PC-9 (cell line): ENCODE measurements at regions not wholly inside any gene's neighbourhood (a gene's known extent, or its start where the extent isn't known, plus 50 kb on each side); places are given as distances from the start of the nearest gene placed in this dataset.

Experiments used
- BruUV-seq: library from RNA; stranded (reverse); fragments of 400-500 nt; replicated peaks from 2 replicates; lab custom pipeline; 2021; lab: Mats Ljungman, UMichigan
- CTCF ChIA-PET: fragments of 300-600 bp; sonication (Branson Sonifier 250); formaldehyde crosslinking; loops from one replicate; lab custom pipeline; 2022; ENCODE audit warnings: antibody characterized with exemption; lab: Charles Lee
- POLR2A ChIA-PET: fragments of 300-600 bp; sonication (Branson Sonifier 250); formaldehyde crosslinking; loops from one replicate; lab custom pipeline; 2022; ENCODE audit warnings: antibody characterized with exemption; ENCODE audit not compliant: unreplicated experiment; lab: Charles Lee
- DNase-seq, 2 experiments: peaks; one replicate each; pipeline versions ENCODE4 v3.0.0 to v3.0.0-alpha.2; 2015 to 2022; ENCODE audit warnings: mixed read lengths in 1 of 2
- H2AFZ ChIP-seq: fragments of 200-600 bp; sonication (generic); 2 replicates; pipeline ENCODE4 v1.8.1; 2017; ENCODE audit warnings: antibody characterized with exemption
- H3F3A ChIP-seq: fragments of 200-600 bp; sonication (generic); 2 replicates; pipeline ENCODE4 v1.8.1; 2017; ENCODE audit warnings: antibody characterized with exemption, mild to moderate bottlenecking, low read depth; ENCODE audit not compliant: insufficient read depth
- H3K27ac ChIP-seq: fragments of 200-600 bp; sonication (generic); 2 replicates; pipeline ENCODE4 v1.6.1; 2016; ENCODE audit warnings: mixed run types
- H3K27me3 ChIP-seq: fragments of 200-600 bp; sonication (generic); 2 replicates; pipeline ENCODE4 v1.6.1; 2016; ENCODE audit warnings: low read depth, mixed run types; ENCODE audit not compliant: insufficient read depth
- H3K36me3 ChIP-seq: fragments of 200-600 bp; sonication (generic); 2 replicates; pipeline ENCODE4 v1.6.1; 2016; ENCODE audit warnings: low read depth, mixed run types
- H3K4me1 ChIP-seq: fragments of 200-600 bp; sonication (generic); replicated peaks from 2 replicates; pipeline ENCODE4 v1.6.1; 2016; ENCODE audit warnings: mixed run types; ENCODE audit not compliant: insufficient read depth
- H3K4me2 ChIP-seq: fragments of 200-600 bp; sonication (generic); 2 replicates; pipeline ENCODE4 v1.6.1; 2017; ENCODE audit warnings: mixed run types
- H3K4me3 ChIP-seq: fragments of 200-600 bp; sonication (generic); 2 replicates; pipeline ENCODE4 v1.6.1; 2016; ENCODE audit warnings: mixed run types
- H3K79me2 ChIP-seq: fragments of 200-600 bp; sonication (generic); 2 replicates; pipeline ENCODE4 v1.6.1; 2017; ENCODE audit warnings: low read depth, mixed run types
- H3K9me2 ChIP-seq: fragments of 200-600 bp; sonication (generic); 2 replicates; pipeline ENCODE4 v1.8.1; 2017; ENCODE audit warnings: mild to moderate bottlenecking; ENCODE audit not compliant: insufficient read depth
- H3K9me3 ChIP-seq: fragments of 200-600 bp; sonication (generic); 2 replicates; pipeline ENCODE4 v1.8.1; 2016; ENCODE audit warnings: low read depth; ENCODE audit not compliant: insufficient read depth
- H4K20me1 ChIP-seq: fragments of 200-600 bp; sonication (generic); 2 replicates; pipeline ENCODE4 v1.8.1; 2017; ENCODE audit not compliant: insufficient read depth
- EZH2 ChIP-seq: fragments of 200-600 bp; sonication (generic); IDR thresholded peaks from 2 replicates; pipeline ENCODE4 v1.8.0; 2017; ENCODE audit warnings: antibody characterized with exemption, low read depth
- intact Hi-C: fragments of 100-400 bp; cut with micrococcal nuclease; formaldehyde crosslinking; loops from one replicate; pipeline ENCODE4 v1.10.0; 2022; ENCODE audit not compliant: unreplicated experiment
- TF ChIP-seq, protein P1 (sequence below): fragments of 200-600 bp; sonication (generic); conservative IDR thresholded peaks from 2 replicates; pipeline ENCODE4 v1.6.1; 2017; ENCODE audit warnings: mixed run types, antibody characterized with exemption, mild to moderate bottlenecking, moderate library complexity

DNA sequence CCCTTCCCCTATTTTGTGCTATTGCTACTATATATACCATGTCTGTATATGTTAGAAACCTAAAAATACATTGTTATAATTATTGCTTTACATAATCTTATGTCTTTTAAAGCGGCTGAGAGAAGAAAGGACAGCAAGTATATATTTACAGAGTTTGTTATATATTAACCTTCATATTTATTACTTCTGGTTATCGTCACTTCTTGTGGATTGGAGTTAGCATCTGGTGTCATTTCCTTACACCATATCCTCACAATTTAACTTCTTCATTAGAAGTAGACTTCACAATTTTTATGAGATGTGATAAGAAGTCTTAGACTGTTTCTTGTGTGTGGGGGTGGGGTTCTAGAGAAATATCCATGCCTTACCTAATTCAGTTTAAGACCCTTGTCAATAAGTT is 123.1 kb downstream of the ATXN3L start:
- BruUV-seq: no TSS peak
- no peak overlapping the region for H2AFZ ChIP-seq
- no peaks in the 10 kb centered on the region for H4K20me1 ChIP-seq
- H3K79me2 ChIP-seq: no peaks in the 10 kb centered on the region
- H3K9me3 ChIP-seq: peaks cover 7% of the 10 kb centered on the region; the same call in 1 of the 2 replicates
- H3F3A ChIP-seq: peaks cover 29% of the 10 kb centered on the region
- ChIA-PET CTCF (no interaction called here), POLR2A (no interaction called here)
- no peak overlapping the region for H3K4me3 ChIP-seq
- no peaks in the 10 kb centered on the region for H3K9me2 ChIP-seq
- no peak overlapping the region for H3K4me2 ChIP-seq
- H3K27ac ChIP-seq: no peak overlapping the region
- TF ChIP-seq, protein P1, sequence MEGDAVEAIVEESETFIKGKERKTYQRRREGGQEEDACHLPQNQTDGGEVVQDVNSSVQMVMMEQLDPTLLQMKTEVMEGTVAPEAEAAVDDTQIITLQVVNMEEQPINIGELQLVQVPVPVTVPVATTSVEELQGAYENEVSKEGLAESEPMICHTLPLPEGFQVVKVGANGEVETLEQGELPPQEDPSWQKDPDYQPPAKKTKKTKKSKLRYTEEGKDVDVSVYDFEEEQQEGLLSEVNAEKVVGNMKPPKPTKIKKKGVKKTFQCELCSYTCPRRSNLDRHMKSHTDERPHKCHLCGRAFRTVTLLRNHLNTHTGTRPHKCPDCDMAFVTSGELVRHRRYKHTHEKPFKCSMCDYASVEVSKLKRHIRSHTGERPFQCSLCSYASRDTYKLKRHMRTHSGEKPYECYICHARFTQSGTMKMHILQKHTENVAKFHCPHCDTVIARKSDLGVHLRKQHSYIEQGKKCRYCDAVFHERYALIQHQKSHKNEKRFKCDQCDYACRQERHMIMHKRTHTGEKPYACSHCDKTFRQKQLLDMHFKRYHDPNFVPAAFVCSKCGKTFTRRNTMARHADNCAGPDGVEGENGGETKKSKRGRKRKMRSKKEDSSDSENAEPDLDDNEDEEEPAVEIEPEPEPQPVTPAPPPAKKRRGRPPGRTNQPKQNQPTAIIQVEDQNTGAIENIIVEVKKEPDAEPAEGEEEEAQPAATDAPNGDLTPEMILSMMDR: no peak
- no peak for TF ChIP-seq EZH2
- DNase-seq: no peak
- no peaks in the 10 kb centered on the region for H3K27me3 ChIP-seq
- no peaks in the 10 kb centered on the region for H3K36me3 ChIP-seq
- intact Hi-C loops: no loop called here
- H3K4me1 ChIP-seq: peaks cover 56% of the 10 kb centered on the region

DNA sequence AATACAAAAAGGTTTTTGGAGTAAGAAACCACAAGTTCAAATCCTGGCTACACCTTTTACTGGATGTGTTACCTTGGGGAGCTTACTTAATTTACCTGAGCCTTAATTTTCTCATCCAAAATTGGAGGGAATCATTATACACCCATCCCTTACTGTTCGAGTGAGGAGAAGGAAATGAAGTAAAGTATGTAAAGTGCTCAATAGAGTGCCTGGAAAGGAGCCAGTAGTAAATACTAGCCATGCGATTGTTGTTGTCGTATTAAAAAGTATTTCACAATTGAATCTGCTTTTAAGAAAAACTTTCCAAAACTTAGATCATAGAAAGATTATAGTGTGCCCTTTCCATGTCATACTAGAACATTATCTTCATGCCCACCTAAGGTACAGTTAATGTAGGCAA is 124.5 kb downstream of the ATXN3L start:
- Histone ChIP-seq H3K27ac (peak overlapping the region; percentile 93), H2AFZ (no peak overlapping the region), H3F3A (peaks cover 29% of the 10 kb centered on the region), H3K4me3 (no peak overlapping the region), H3K4me1 (peaks cover 65% of the 10 kb centered on the region), H4K20me1 (no peaks in the 10 kb centered on the region), H3K79me2 (no peaks in the 10 kb centered on the region), H3K36me3 (no peaks in the 10 kb centered on the region), H3K4me2 (peak overlapping the region; percentile 59), H3K9me2 (no peaks in the 10 kb centered on the region), H3K9me3 (peaks cover 7% of the 10 kb centered on the region; the same call in 1 of the 2 replicates), H3K27me3 (no peaks in the 10 kb centered on the region)
- ChIA-PET CTCF (no interaction called here), POLR2A (no interaction called here)
- no peak for DNase-seq
- no peak for TF ChIP-seq EZH2
- TF ChIP-seq, protein P1: no peak
- no TSS peak for BruUV-seq
- intact Hi-C loops: loop anchor here (2.0 kb wide), 2 partner anchors 29 to 91 kb away; no protein-coding TSS in a partner anchor

DNA sequence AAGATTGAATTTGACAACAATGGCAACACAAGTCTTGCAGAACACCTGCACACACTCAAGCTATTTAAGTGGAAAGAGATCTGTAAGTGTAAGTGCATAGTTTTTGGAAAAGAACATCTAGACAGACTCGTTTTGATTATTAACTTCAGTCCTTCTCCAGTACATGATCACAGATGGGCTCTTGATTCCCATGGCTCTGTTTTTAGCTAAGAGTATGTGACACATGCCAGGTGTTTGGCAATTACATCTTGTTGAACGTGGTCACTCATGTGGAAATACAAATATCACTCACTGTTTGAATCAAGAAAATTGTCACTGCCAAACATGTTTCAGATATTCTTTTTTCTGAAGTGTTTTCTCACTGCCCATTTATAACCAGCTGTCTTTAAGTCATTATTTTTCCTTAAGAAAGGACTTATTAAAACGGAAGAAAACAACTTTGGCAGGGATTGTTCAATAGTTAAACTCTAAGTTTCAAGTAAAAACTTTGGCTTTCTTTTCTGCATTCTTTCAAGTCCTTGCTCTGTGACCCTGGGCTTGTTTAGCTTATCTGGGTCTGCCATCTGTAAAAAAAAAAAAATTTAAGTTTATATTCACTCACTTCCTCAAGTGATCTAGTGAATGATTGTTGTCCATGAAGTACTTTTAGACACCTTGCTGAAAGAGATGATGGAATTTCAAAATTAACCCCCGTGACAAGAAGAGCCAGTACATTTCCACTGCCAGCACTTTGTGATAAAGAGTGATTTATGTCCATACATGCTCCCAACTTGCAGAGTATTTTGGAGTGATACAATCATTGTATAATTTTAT is 125.4 kb downstream of the ATXN3L start:
- intact Hi-C loops: loop anchor here (1.0 to 5.0 kb wide), 8 partner anchors 30 to 293 kb away; partner anchors contain the start of gene TMSB4X
- POLR2A ChIA-PET: interaction anchor here (0.6 to 1.1 kb wide), 3 partner anchors 16 to 248 kb away, joined by 6 to 18 read pairs (median 9); no protein-coding TSS in a partner anchor
- peak overlapping the region; percentile 59 for H3K4me2 ChIP-seq

More for the DNA sequence above, 125.4 kb downstream of the ATXN3L start:
- Histone ChIP-seq H3K36me3 (no peaks in the 10 kb centered on the region), H2AFZ (no peak overlapping the region), H4K20me1 (no peaks in the 10 kb centered on the region), H3K4me3 (peak overlapping the region; percentile 8; the same call in 1 of the 2 replicates), H3K27me3 (no peaks in the 10 kb centered on the region), H3F3A (peaks cover 29% of the 10 kb centered on the region), H3K27ac (peak overlapping the region; percentile 93), H3K9me3 (peaks cover 7% of the 10 kb centered on the region; the same call in 1 of the 2 replicates), H3K79me2 (no peaks in the 10 kb centered on the region), H3K4me1 (peaks cover 74% of the 10 kb centered on the region), H3K9me2 (no peaks in the 10 kb centered on the region)
- CTCF ChIA-PET: interaction anchor here (1.1 to 1.5 kb wide), 2 partner anchors 248 to 294 kb away, joined by 3 to 4 read pairs; no protein-coding TSS in a partner anchor
- no peak for TF ChIP-seq EZH2
- TF ChIP-seq, protein P1: no peak
- BruUV-seq: no TSS peak
- DNase-seq: peak in 1 of 2 experiments; percentile 90
